ENCODE measurements at regions not wholly inside any gene's neighbourhood (a gene's known extent, or its start where the extent isn't known, plus 50 kb on each side); places are given as distances from the start of the nearest gene placed in this dataset.

DNA sequence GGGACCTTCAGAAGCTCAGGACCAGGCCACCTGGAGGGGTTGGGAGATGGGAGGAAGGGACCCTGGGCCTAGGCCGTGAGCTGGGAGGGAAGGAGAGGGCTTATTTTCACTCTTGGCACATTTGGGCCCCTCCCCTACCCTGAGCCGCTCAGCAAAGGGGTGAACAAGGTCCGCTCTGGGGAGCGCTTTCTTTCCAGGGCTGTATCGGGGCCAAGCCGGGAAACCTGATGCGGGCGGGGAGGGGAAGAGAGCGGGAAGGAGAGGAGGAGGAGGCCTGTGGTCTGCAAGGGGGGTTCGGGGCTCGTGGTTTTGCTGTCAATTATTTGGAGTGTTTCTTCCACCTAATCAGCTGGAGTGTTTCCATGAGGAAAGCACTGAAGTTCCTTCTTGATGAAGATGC lies 62.7 kb upstream of the RXRA start:
- TF ChIP-seq, protein P1, sequence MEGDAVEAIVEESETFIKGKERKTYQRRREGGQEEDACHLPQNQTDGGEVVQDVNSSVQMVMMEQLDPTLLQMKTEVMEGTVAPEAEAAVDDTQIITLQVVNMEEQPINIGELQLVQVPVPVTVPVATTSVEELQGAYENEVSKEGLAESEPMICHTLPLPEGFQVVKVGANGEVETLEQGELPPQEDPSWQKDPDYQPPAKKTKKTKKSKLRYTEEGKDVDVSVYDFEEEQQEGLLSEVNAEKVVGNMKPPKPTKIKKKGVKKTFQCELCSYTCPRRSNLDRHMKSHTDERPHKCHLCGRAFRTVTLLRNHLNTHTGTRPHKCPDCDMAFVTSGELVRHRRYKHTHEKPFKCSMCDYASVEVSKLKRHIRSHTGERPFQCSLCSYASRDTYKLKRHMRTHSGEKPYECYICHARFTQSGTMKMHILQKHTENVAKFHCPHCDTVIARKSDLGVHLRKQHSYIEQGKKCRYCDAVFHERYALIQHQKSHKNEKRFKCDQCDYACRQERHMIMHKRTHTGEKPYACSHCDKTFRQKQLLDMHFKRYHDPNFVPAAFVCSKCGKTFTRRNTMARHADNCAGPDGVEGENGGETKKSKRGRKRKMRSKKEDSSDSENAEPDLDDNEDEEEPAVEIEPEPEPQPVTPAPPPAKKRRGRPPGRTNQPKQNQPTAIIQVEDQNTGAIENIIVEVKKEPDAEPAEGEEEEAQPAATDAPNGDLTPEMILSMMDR (IDR thresholded peaks at IDR 0.05), result no peak
- no peak for TF ChIP-seq POLR2A (IDR thresholded peaks at IDR 0.05)
